ENCODE measurements at regions not wholly inside any gene's neighbourhood (a gene's known extent, or its start where the extent isn't known, plus 50 kb on each side); places are given as distances from the start of the nearest gene placed in this dataset.

GRCh38 chr4:137768196-137768595, 235.9 kb upstream of the PCDH18 start:
- DNase-seq = no peak
- Histone ChIP-seq H3K36me3 (no peaks in the 10 kb centered on the region), H3K27me3 (ENCODE audit: low read depth) (no peaks in the 10 kb centered on the region), H3K4me3 (no peak overlapping the region), H3K4me1 (no peaks in the 10 kb centered on the region), H3K27ac (replicated peaks) (no peak overlapping the region), H3K9me3 (replicated peaks) (no peaks in the 10 kb centered on the region)
- TF ChIP-seq CTCF (IDR thresholded peaks at IDR 0.05; ENCODE audit: borderline replicate concordance) = no peak
- intact Hi-C loops (cut with micrococcal nuclease) = no loop called here

GRCh38 chr4:137762591-137762990, 230.3 kb upstream of the PCDH18 start:
- no peak for TF ChIP-seq CTCF (IDR thresholded peaks at IDR 0.05; ENCODE audit: borderline replicate concordance)
- Histone ChIP-seq H3K9me3 (replicated peaks) (no peaks in the 10 kb centered on the region), H3K4me1 (no peaks in the 10 kb centered on the region), H3K36me3 (no peaks in the 10 kb centered on the region), H3K27me3 (ENCODE audit: low read depth) (no peaks in the 10 kb centered on the region), H3K27ac (replicated peaks) (no peak overlapping the region), H3K4me3 (no peak overlapping the region)
- intact Hi-C loops (cut with micrococcal nuclease) = no loop called here
- no peak for DNase-seq

GRCh38 chr4:137754652-137755471, 222.6 kb upstream of the PCDH18 start:
- Histone ChIP-seq H3K4me3 (no peak overlapping the region), H3K4me1 (no peaks in the 10 kb centered on the region), H3K9me3 (replicated peaks) (no peaks in the 10 kb centered on the region), H3K36me3 (no peaks in the 10 kb centered on the region), H3K27ac (replicated peaks) (no peak overlapping the region), H3K27me3 (ENCODE audit: low read depth) (no peaks in the 10 kb centered on the region)
- intact Hi-C loops (cut with micrococcal nuclease) = no loop called here
- DNase-seq = no peak
- TF ChIP-seq CTCF (IDR thresholded peaks at IDR 0.05; ENCODE audit: borderline replicate concordance) = no peak

GRCh38 chr4:137749466-137749865, 217.2 kb upstream of the PCDH18 start:
- H3K27ac ChIP-seq (replicated peaks) = no peak overlapping the region
- no peak for DNase-seq
- H3K9me3 ChIP-seq (replicated peaks) = no peaks in the 10 kb centered on the region
- no peak for TF ChIP-seq CTCF (IDR thresholded peaks at IDR 0.05; ENCODE audit: borderline replicate concordance)
- H3K36me3 ChIP-seq = no peaks in the 10 kb centered on the region
- no peaks in the 10 kb centered on the region for H3K4me1 ChIP-seq
- intact Hi-C loops (cut with micrococcal nuclease) = no loop called here
- no peak overlapping the region for H3K4me3 ChIP-seq
- H3K27me3 ChIP-seq (ENCODE audit: low read depth) = no peaks in the 10 kb centered on the region

GRCh38 chr4:137748616-137749015, 216.3 kb upstream of the PCDH18 start:
- Histone ChIP-seq H3K4me3 (no peak overlapping the region), H3K27me3 (ENCODE audit: low read depth) (no peaks in the 10 kb centered on the region), H3K27ac (replicated peaks) (no peak overlapping the region), H3K9me3 (replicated peaks) (no peaks in the 10 kb centered on the region), H3K36me3 (no peaks in the 10 kb centered on the region), H3K4me1 (no peaks in the 10 kb centered on the region)
- no peak for DNase-seq
- TF ChIP-seq CTCF (IDR thresholded peaks at IDR 0.05; ENCODE audit: borderline replicate concordance) = no peak
- intact Hi-C loops (cut with micrococcal nuclease) = no loop called here

Data from left ventricle myocardium inferior (tissue), 1 donor.